Bronchial epithelial cell (primary cell): ENCODE measurements at regions not wholly inside any gene's neighbourhood (a gene's known extent, or its start where the extent isn't known, plus 50 kb on each side); places are given as distances from the start of the nearest gene placed in this dataset.

Source experiments
- DNase-seq: peaks from one replicate; pipeline ENCODE4 v3.0.0-alpha.2; 2010; ENCODE audit warnings: low read depth
- FAIRE-seq: peaks from 2 replicates; lab custom pipeline; 2011; peaks lifted over from hg19 to GRCh38; lab: Jason Lieb, UNC
- H3K27me3 ChIP-seq: 2 replicates; pipeline ENCODE4 v1.5.1; 2011; ENCODE audit warnings: low read length; ENCODE audit not compliant: control insufficient read depth, insufficient read depth
- H3K36me3 ChIP-seq: 2 replicates; pipeline ENCODE4 v1.5.1; 2011; ENCODE audit warnings: low read length; ENCODE audit not compliant: control insufficient read depth, insufficient read depth
- H3K4me3 ChIP-seq: 2 replicates; pipeline ENCODE4 v1.5.1; 2011; ENCODE audit warnings: mild to moderate bottlenecking, low read depth, low read length, control low read depth
- CTCF ChIP-seq: IDR thresholded peaks from 2 replicates; pipeline ENCODE4 v1.5.1; 2011; ENCODE audit warnings: mild to moderate bottlenecking, moderate library complexity, low read length, control low read depth, inconsistent platforms; ENCODE audit not compliant: insufficient read depth, severe bottlenecking

DNA sequence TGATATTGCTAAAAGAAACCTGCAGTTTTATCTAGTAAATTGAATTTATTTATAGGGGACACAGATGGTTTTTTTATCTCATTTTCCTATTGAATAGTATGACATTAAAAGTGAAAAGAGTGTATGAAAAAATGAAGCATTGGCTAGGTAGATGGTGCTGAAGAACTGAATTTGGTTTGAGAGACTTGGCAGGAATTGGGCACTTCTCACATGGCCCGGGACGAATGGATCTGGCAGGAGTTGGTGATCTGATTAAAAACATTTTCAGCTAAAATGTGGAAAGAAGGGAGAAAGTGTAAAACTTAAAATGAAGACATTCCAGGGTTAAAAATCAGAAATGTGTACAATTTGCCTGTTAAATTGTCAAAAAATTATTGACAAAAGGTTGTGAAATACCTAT is 1088.5 kb upstream of the PABPC4L start:
- no peak for TF ChIP-seq CTCF
- Histone ChIP-seq H3K4me3 (no peak overlapping the region), H3K27me3 (no peaks in the 10 kb centered on the region), H3K36me3 (no peaks in the 10 kb centered on the region)
- DNase-seq (no peak), FAIRE-seq (no peak)

- H3K27me3 ChIP-seq = no peaks in the 10 kb centered on the region
- no peaks in the 10 kb centered on the region for H3K36me3 ChIP-seq
- TF ChIP-seq CTCF = no peak
- DNase-seq (no peak), FAIRE-seq (no peak)
- H3K4me3 ChIP-seq = no peak overlapping the region
Observed at GRCh38 chr4:135283934-135284333, 1082.3 kb upstream of the PABPC4L start.

DNA sequence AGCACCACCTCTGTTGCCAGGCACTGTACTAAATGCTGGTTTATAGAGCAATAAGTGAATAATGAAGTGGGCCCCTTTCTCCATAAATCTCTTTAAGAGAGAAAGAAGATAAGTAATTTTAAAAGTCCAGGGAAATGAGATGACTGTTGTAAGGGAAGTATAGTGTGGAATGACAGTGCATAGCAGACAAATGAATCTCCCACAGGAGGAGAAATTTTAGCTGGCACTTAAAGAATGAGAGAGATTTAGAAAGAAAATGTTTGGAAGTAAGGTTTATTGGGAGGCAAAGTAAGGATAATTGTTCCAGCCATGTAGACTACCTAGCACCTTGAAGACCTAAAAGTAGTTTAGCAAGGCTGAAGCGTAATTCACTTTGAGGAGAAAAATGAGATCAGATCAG is 1081.1 kb upstream of the PABPC4L start:
- DNase-seq (no peak), FAIRE-seq (no peak)
- H3K36me3 ChIP-seq = no peaks in the 10 kb centered on the region
- no peak for TF ChIP-seq CTCF
- no peaks in the 10 kb centered on the region for H3K27me3 ChIP-seq
- no peak overlapping the region for H3K4me3 ChIP-seq

GRCh38 chr4:135281230-135281629 is 1079.6 kb upstream of the PABPC4L start:
- H3K36me3 ChIP-seq = no peaks in the 10 kb centered on the region
- no peaks in the 10 kb centered on the region for H3K27me3 ChIP-seq
- TF ChIP-seq CTCF = no peak
- no peak for DNase-seq
- no peak for FAIRE-seq
- H3K4me3 ChIP-seq = no peak overlapping the region

DNA sequence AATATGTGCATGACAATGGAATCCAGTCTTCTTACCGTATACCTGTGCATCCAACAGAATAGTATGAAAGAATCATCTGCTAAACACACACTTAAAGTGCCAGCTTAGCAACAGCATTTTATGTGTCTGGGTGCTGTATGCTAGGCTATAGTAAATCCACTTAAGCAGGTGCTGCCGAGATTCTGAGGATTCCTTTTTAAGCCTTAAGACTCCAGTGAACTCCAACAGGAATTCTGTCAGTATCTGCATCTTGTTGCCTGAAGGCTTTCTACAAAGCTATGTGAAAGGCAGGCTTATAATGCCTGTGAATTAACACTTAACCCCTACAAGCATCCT is 1076.4 kb upstream of the PABPC4L start:
- FAIRE-seq (no peak), DNase-seq (no peak)
- no peak for TF ChIP-seq CTCF
- Histone ChIP-seq H3K4me3 (no peak overlapping the region), H3K36me3 (no peaks in the 10 kb centered on the region), H3K27me3 (no peaks in the 10 kb centered on the region)

DNA sequence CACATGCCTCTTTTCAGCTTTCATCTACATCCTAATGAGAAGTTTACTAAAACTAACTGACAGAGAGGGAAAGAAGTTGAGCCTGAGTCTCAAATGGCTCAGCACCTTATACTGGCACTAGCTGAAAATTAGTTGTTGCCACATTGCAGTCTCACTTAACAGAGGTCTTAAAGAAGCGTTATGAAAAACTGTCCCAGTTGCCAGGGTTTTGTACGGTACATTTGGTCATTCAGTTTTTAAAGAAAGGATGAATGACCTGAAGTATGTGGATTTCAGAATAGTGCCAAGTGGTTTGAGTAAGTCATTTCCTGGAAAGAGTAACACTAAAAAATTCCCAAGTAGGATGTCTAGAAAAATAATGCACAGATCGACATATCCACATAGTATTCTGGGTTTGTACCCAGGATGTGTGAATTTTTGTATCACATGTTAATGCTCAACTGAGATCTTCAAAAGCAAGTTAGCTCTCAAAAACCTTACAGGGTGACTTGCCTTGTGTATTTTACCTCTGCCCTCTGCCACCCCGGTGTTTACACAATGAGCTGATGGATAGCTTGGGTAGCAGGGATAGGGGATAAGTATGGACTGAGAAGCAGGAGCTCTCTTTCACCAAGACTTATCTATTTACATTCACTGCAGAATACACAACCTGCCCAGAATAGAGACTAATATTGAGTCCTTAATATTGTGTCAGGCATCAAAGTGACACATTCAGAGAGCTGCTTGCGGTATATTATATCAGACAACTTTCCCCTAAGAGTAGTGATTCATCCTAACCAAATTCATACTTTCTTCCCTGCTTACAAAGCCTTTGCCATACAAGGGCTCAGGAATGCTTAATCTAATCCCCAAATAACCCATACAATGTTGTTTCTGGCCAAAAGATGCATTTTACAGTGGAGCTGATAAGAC is 1075.7 kb upstream of the PABPC4L start:
- Histone ChIP-seq H3K27me3 (no peaks in the 10 kb centered on the region), H3K4me3 (no peak overlapping the region), H3K36me3 (no peaks in the 10 kb centered on the region)
- no peak for FAIRE-seq
- TF ChIP-seq CTCF = no peak
- no peak for DNase-seq
